HUES64 (cell line): ENCODE measurements at regions not wholly inside any gene's neighbourhood (a gene's known extent, or its start where the extent isn't known, plus 50 kb on each side); places are given as distances from the start of the nearest gene placed in this dataset.
"Not testable (repeated sequence)": the region's sequence is repeated elsewhere in the genome, so short reads cannot be mapped to it uniquely, and the experiment has no call there.

ENCODE experiments used
- H3K27ac ChIP-seq: 2 replicates; pipeline ENCODE4 v1.7.0; 2013; ENCODE audit warnings: low read depth, low read length, inconsistent platforms
- H3K27me3 ChIP-seq: 2 replicates; pipeline ENCODE4 v1.6.1; 2013; ENCODE audit warnings: mild to moderate bottlenecking, low read length; ENCODE audit not compliant: insufficient read depth
- H3K36me3 ChIP-seq: 2 replicates; pipeline ENCODE4 v1.6.1; 2013; ENCODE audit warnings: mild to moderate bottlenecking, low read length; ENCODE audit not compliant: insufficient read depth
- H3K4me1 ChIP-seq: 2 replicates; pipeline ENCODE4 v1.6.1; 2013; ENCODE audit warnings: mild to moderate bottlenecking, low read length, moderate library complexity; ENCODE audit not compliant: insufficient read depth
- H3K4me3 ChIP-seq: 2 replicates; pipeline ENCODE4 v1.5.1; 2013; ENCODE audit warnings: mild to moderate bottlenecking, low read length, moderate library complexity
- H3K9ac ChIP-seq: 2 replicates; pipeline ENCODE4 v1.6.1; 2013; ENCODE audit warnings: mild to moderate bottlenecking, low read depth, low read length
- H3K9me3 ChIP-seq: 2 replicates; pipeline ENCODE4 v1.6.1; 2013; ENCODE audit warnings: low read depth, low read length; ENCODE audit not compliant: insufficient read depth
- WGBS: fragments of 150-250, 120-280 bp; methylation state at CpG from one replicate; pipeline ENCODE4 v1.1.7; 2013; ENCODE audit warnings: missing lambda C conversion rate; 5-methylcytosine and 5-hydroxymethylcytosine counted together

GRCh38 chr5:12679731-12680130, 775.5 kb upstream of the CTNND2 start:
- H3K27ac ChIP-seq = no peak overlapping the region
- no peak overlapping the region for H3K9ac ChIP-seq
- no peaks in the 10 kb centered on the region for H3K4me1 ChIP-seq
- no peak overlapping the region for H3K4me3 ChIP-seq
- no peaks in the 10 kb centered on the region for H3K9me3 ChIP-seq
- no peaks in the 10 kb centered on the region for H3K27me3 ChIP-seq
- no peaks in the 10 kb centered on the region for H3K36me3 ChIP-seq

- H3K9ac ChIP-seq = no peak overlapping the region
- no peaks in the 10 kb centered on the region for H3K27me3 ChIP-seq
- no peaks in the 10 kb centered on the region for H3K9me3 ChIP-seq
- peaks cover 11% of the 10 kb centered on the region for H3K4me1 ChIP-seq
- H3K4me3 ChIP-seq = no peak overlapping the region
- H3K36me3 ChIP-seq = no peaks in the 10 kb centered on the region
- WGBS = 95% methylated on average over 6 of the region's 6 CpGs
- no peak overlapping the region for H3K27ac ChIP-seq
Observed at GRCh38 chr5:12675959-12676358, 771.7 kb upstream of the CTNND2 start.

- H3K9me3 ChIP-seq = no peaks in the 10 kb centered on the region
- no peak overlapping the region for H3K4me3 ChIP-seq
- H3K9ac ChIP-seq = no peak overlapping the region
- WGBS = 74% methylated on average over 3 of the region's 3 CpGs
- no peaks in the 10 kb centered on the region for H3K36me3 ChIP-seq
- peaks cover 38% of the 10 kb centered on the region for H3K4me1 ChIP-seq
- no peaks in the 10 kb centered on the region; the same call in 1 of the 2 replicates for H3K27me3 ChIP-seq
- H3K27ac ChIP-seq = no peak overlapping the region
Observed at GRCh38 chr5:12672141-12672540, 767.9 kb upstream of the CTNND2 start.

- Histone ChIP-seq H3K4me3 (no peak overlapping the region), H3K9me3 (no peaks in the 10 kb centered on the region), H3K4me1 (peaks cover 38% of the 10 kb centered on the region), H3K27ac (peak overlapping the region; percentile 69; the same call in 1 of the 2 replicates), H3K9ac (no peak overlapping the region), H3K27me3 (no peaks in the 10 kb centered on the region; the same call in 1 of the 2 replicates), H3K36me3 (peaks cover 3% of the 10 kb centered on the region)
- 75% methylated on average over 2 of the region's 2 CpGs for WGBS
Observed at GRCh38 chr5:12669326-12669725, 765.1 kb upstream of the CTNND2 start.

GRCh38 chr5:12668564-12668963, 764.3 kb upstream of the CTNND2 start:
- H3K4me3 ChIP-seq = peak overlapping the region; percentile 0; the same call in 1 of the 2 replicates
- H3K9ac ChIP-seq = peak overlapping the region; percentile 18; the same call in 1 of the 2 replicates
- H3K27me3 ChIP-seq = no peaks in the 10 kb centered on the region; the same call in 1 of the 2 replicates
- peaks cover 38% of the 10 kb centered on the region for H3K4me1 ChIP-seq
- peaks cover 7% of the 10 kb centered on the region for H3K36me3 ChIP-seq
- 60% methylated on average over 3 of the region's 4 CpGs for WGBS
- H3K9me3 ChIP-seq = no peaks in the 10 kb centered on the region
- H3K27ac ChIP-seq = peak overlapping the region; percentile 69; the same call in 1 of the 2 replicates

- H3K27me3 ChIP-seq, H3K9me3 ChIP-seq: not testable (repeated sequence)
- Histone ChIP-seq H3K27ac (peak overlapping the region; percentile 79; the same call in 1 of the 2 replicates), H3K4me3 (peak overlapping the region; percentile 68), H3K9ac (peak overlapping the region; percentile 81), H3K4me1 (peaks cover 43% of the 10 kb centered on the region), H3K36me3 (peaks cover 14% of the 10 kb centered on the region)
- WGBS = 38% methylated on average over 12 of the region's 12 CpGs
Observed at GRCh38 chr5:12667818-12668217, 763.6 kb upstream of the CTNND2 start.

- peaks cover 36% of the 10 kb centered on the region for H3K4me1 ChIP-seq
- H3K4me3 ChIP-seq = peak overlapping the region; percentile 68
- not testable (repeated sequence) for H3K27me3 ChIP-seq, H3K9me3 ChIP-seq, H3K27ac ChIP-seq
- H3K36me3 ChIP-seq = peaks cover 19% of the 10 kb centered on the region
- H3K9ac ChIP-seq = peak overlapping the region; percentile 81
- WGBS = 46% methylated on average over 11 of the region's 13 CpGs
Observed at GRCh38 chr5:12665772-12666171, 761.5 kb upstream of the CTNND2 start.

- Histone ChIP-seq H3K27ac (peak overlapping the region; percentile 64), H3K27me3 (no peaks in the 10 kb centered on the region; the same call in 1 of the 2 replicates), H3K9me3 (no peaks in the 10 kb centered on the region; the same call in 1 of the 2 replicates), H3K9ac (peak overlapping the region; percentile 33; the same call in 1 of the 2 replicates), H3K36me3 (peaks cover 48% of the 10 kb centered on the region), H3K4me3 (peak overlapping the region; percentile 43), H3K4me1 (peaks cover 17% of the 10 kb centered on the region; the same call in 1 of the 2 replicates)
- WGBS = 94% methylated on average over 19 of the region's 20 CpGs
Observed at GRCh38 chr5:12662545-12663314, 758.5 kb upstream of the CTNND2 start.

GRCh38 chr5:12661617-12662370, 757.5 kb upstream of the CTNND2 start:
- Histone ChIP-seq H3K4me3 (no peak overlapping the region), H3K9ac (no peak overlapping the region), H3K27ac (no peak overlapping the region; the same call in 1 of the 2 replicates), H3K27me3 (no peaks in the 10 kb centered on the region), H3K9me3 (no peaks in the 10 kb centered on the region; the same call in 1 of the 2 replicates), H3K4me1 (peaks cover 17% of the 10 kb centered on the region; the same call in 1 of the 2 replicates), H3K36me3 (peaks cover 57% of the 10 kb centered on the region)
- WGBS = 92% methylated on average over 33 of the region's 33 CpGs

- H3K27me3 ChIP-seq, H3K4me3 ChIP-seq, H3K9me3 ChIP-seq, H3K9ac ChIP-seq, H3K27ac ChIP-seq: not testable (repeated sequence)
- 96% methylated on average over 24 of the region's 24 CpGs for WGBS
- Histone ChIP-seq H3K36me3 (peaks cover 70% of the 10 kb centered on the region), H3K4me1 (peaks cover 17% of the 10 kb centered on the region; the same call in 1 of the 2 replicates)
Observed at GRCh38 chr5:12660279-12661107, 756.2 kb upstream of the CTNND2 start.
